PC-9 (cell line): ENCODE measurements at regions not wholly inside any gene's neighbourhood (a gene's known extent, or its start where the extent isn't known, plus 50 kb on each side); places are given as distances from the start of the nearest gene placed in this dataset.

Experiments
- CTCF ChIP-seq: fragments of 200-600 bp; sonication (generic); conservative IDR thresholded peaks from 2 replicates; pipeline ENCODE4 v1.6.1; 2017; ENCODE audit warnings: mixed run types, antibody characterized with exemption, mild to moderate bottlenecking, moderate library complexity
- EZH2 ChIP-seq: fragments of 200-600 bp; sonication (generic); IDR thresholded peaks from 2 replicates; pipeline ENCODE4 v1.8.0; 2017; ENCODE audit warnings: antibody characterized with exemption, low read depth

GRCh38 chr6:113680301-113680700 is 176.8 kb upstream of the MARCKS start:
- TF ChIP-seq CTCF (no peak), EZH2 (no peak)
